ENCODE measurements at regions not wholly inside any gene's neighbourhood (a gene's known extent, or its start where the extent isn't known, plus 50 kb on each side); places are given as distances from the start of the nearest gene placed in this dataset.

GRCh38 chr6:4451718-4452117 is 316.3 kb upstream of the ECI2 start:
- Histone ChIP-seq H3K4me1 (ENCODE audit: low read length) (peaks cover 8% of the 10 kb centered on the region), H3K27me3 (ENCODE audit: low read depth, low read length) (no peaks in the 10 kb centered on the region), H2AFZ (ENCODE audit: low read depth, low read length) (no peak overlapping the region), H3K9me3 (ENCODE audit: insufficient read depth, low read length) (no peaks in the 10 kb centered on the region; the same call in 1 of the 2 replicates), H3K4me2 (ENCODE audit: low read length) (no peak overlapping the region), H3K9ac (ENCODE audit: low read length) (no peak overlapping the region), H3K27ac (ENCODE audit: low read length) (no peak overlapping the region), H3K4me3 (ENCODE audit: low read length) (no peak overlapping the region), H3K79me2 (ENCODE audit: low read length) (no peaks in the 10 kb centered on the region), H3K36me3 (replicated peaks; ENCODE audit: low read depth, low read length) (peaks cover 3% of the 10 kb centered on the region), H4K20me1 (ENCODE audit: insufficient read depth, low read length) (no peaks in the 10 kb centered on the region)
- TF ChIP-seq EZH2phosphoT487 (IDR thresholded peaks at IDR 0.05; ENCODE audit: low read depth) (no peak), CTCF (IDR thresholded peaks at IDR 0.05; ENCODE audit: low read depth, low read length) (no peak)

- Histone ChIP-seq H3K9ac (ENCODE audit: low read length) (no peak overlapping the region), H2AFZ (ENCODE audit: low read depth, low read length) (no peak overlapping the region), H3K4me3 (ENCODE audit: low read length) (no peak overlapping the region), H3K36me3 (replicated peaks; ENCODE audit: low read depth, low read length) (peaks cover 3% of the 10 kb centered on the region), H3K27ac (ENCODE audit: low read length) (no peak overlapping the region), H3K27me3 (ENCODE audit: low read depth, low read length) (no peaks in the 10 kb centered on the region), H4K20me1 (ENCODE audit: insufficient read depth, low read length) (no peaks in the 10 kb centered on the region), H3K9me3 (ENCODE audit: insufficient read depth, low read length) (no peaks in the 10 kb centered on the region; the same call in 1 of the 2 replicates), H3K4me2 (ENCODE audit: low read length) (no peak overlapping the region), H3K4me1 (ENCODE audit: low read length) (peaks cover 12% of the 10 kb centered on the region), H3K79me2 (ENCODE audit: low read length) (no peaks in the 10 kb centered on the region)
- TF ChIP-seq CTCF (IDR thresholded peaks at IDR 0.05; ENCODE audit: low read depth, low read length) (no peak), EZH2phosphoT487 (IDR thresholded peaks at IDR 0.05; ENCODE audit: low read depth) (no peak)
These were observed 315.7 kb upstream of the ECI2 start for GRCh38 chr6:4451081-4451480.

GRCh38 chr6:4450237-4450636 is 314.9 kb upstream of the ECI2 start:
- no peak overlapping the region for H2AFZ ChIP-seq (ENCODE audit: low read depth, low read length)
- TF ChIP-seq EZH2phosphoT487 (IDR thresholded peaks at IDR 0.05; ENCODE audit: low read depth) (no peak), CTCF (IDR thresholded peaks at IDR 0.05; ENCODE audit: low read depth, low read length) (no peak)

GRCh38 chr6:4449409-4449808 is 314.0 kb upstream of the ECI2 start:
- Histone ChIP-seq H3K4me3 (ENCODE audit: low read length) (no peak overlapping the region), H3K9me3 (ENCODE audit: insufficient read depth, low read length) (no peaks in the 10 kb centered on the region; the same call in 1 of the 2 replicates), H3K79me2 (ENCODE audit: low read length) (no peaks in the 10 kb centered on the region), H2AFZ (ENCODE audit: low read depth, low read length) (no peak overlapping the region), H4K20me1 (ENCODE audit: insufficient read depth, low read length) (no peaks in the 10 kb centered on the region), H3K4me2 (ENCODE audit: low read length) (no peak overlapping the region), H3K27ac (ENCODE audit: low read length) (no peak overlapping the region), H3K9ac (ENCODE audit: low read length) (no peak overlapping the region), H3K27me3 (ENCODE audit: low read depth, low read length) (no peaks in the 10 kb centered on the region), H3K4me1 (ENCODE audit: low read length) (peaks cover 12% of the 10 kb centered on the region), H3K36me3 (replicated peaks; ENCODE audit: low read depth, low read length) (peaks cover 3% of the 10 kb centered on the region)
- TF ChIP-seq CTCF (IDR thresholded peaks at IDR 0.05; ENCODE audit: low read depth, low read length) (no peak), EZH2phosphoT487 (IDR thresholded peaks at IDR 0.05; ENCODE audit: low read depth) (no peak)

More at GRCh38 chr6:4450237-4450636, 314.9 kb upstream of the ECI2 start:
- H3K9ac ChIP-seq (ENCODE audit: low read length) = no peak overlapping the region
- H4K20me1 ChIP-seq (ENCODE audit: insufficient read depth, low read length) = no peaks in the 10 kb centered on the region
- peaks cover 3% of the 10 kb centered on the region for H3K36me3 ChIP-seq (replicated peaks; ENCODE audit: low read depth, low read length)
- no peak overlapping the region for H3K4me2 ChIP-seq (ENCODE audit: low read length)
- no peak overlapping the region for H3K4me3 ChIP-seq (ENCODE audit: low read length)
- no peaks in the 10 kb centered on the region for H3K79me2 ChIP-seq (ENCODE audit: low read length)
- H3K4me1 ChIP-seq (ENCODE audit: low read length) = peaks cover 12% of the 10 kb centered on the region
- H3K9me3 ChIP-seq (ENCODE audit: insufficient read depth, low read length) = no peaks in the 10 kb centered on the region; the same call in 1 of the 2 replicates
- no peak overlapping the region for H3K27ac ChIP-seq (ENCODE audit: low read length)
- no peaks in the 10 kb centered on the region for H3K27me3 ChIP-seq (ENCODE audit: low read depth, low read length)
